ENCODE measurements at regions not wholly inside any gene's neighbourhood (a gene's known extent, or its start where the extent isn't known, plus 50 kb on each side); places are given as distances from the start of the nearest gene placed in this dataset.
A peak's percentile ranks its signal among the peaks of the same experiment; 100 is the strongest.

DNA sequence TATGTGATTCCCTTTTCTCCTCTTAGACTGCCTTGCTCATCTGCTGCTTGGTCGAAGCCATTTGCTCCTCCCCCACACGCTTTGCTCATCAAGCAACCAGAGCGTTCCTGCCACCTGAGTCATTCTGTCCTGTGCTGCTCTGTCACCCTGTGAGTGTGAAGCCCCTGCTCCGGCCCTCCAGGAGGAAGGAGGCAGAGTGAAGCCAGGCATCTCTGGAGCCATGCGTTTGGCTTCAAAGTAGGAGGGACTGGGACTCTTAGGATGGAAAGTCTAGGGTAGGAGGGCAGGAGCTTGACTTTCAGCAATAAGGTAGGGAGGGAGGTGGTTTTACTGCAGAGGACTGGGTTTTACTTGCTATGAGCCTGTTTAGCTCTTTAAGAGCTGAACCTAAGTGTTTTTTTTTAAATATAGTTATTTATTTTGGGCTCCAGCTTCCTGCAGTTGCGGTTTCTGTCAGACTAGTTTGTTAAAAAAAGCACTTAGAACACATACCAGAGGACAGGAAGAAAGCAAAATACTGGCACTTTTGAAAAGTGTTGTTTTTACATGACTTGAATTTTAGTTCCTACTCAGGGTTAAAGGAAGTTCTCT is 63.6 kb downstream of the SPINK2 start:
- peak in 4 of 5 experiments; percentile 6 to 92 (median 49) for DNase-seq

DNA sequence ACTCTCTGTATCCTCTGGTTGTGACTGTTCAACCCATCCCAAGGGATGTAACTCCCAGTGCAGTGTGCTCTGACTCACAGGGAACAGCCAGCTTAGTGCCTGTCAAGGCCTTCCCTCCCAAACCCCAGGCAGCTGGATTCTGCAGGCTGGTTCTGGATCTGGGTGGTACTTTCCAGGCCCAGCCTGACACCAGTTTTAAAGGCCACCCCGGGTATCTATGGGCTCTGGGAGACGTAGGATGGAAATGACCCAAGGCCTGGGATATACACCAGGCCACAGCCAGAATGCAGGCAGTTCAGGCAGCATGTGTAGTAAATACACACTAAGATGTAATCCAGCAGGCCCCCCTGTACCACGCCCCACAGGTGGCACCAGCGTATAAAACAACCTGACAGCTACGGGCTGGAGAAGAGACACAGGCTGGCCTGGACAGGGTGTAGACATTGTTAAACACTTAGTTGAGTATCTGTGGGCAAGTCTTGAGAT is 64.2 kb downstream of the SPINK2 start:
- DNase-seq: no peak

DNA sequence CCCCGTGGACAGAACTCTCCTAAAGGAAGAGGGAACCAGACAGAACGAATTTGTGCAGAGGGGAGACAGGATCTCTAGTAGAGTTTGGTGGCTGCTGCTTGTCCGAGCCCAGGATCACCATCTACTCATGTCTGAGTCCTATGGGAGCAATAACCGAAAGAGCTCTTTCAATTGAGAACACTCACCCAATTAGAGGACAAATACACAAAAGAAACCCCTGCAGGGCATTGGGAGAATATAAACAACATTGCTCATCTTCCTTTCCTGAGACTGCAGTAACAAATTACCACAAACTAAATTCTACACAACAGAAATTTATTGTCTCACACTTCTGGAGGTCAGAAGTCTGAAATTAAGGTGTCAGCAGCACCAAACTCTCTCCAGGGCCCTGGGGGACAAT is 65.6 kb downstream of the SPINK2 start:
- no peak for DNase-seq

DNA sequence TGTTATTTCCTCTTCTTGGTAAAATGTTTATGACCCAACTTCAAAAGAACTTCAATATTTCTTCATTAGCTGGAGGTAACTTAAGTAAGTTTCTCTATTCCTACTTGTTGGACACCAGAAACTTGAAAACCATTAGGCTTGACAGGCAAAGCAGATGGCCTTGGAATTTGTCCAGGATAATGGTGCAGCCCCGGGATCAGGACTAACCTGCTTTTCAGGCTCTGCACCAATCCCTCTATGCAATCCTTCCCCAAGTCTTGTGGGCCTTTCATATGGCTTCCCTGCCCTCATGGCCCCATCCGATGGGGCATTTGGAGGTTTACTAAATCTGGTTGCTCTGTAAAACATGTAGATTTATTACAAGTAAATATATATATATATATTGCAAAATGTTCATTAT is 68.5 kb downstream of the SPINK2 start:
- DNase-seq: no peak

DNA sequence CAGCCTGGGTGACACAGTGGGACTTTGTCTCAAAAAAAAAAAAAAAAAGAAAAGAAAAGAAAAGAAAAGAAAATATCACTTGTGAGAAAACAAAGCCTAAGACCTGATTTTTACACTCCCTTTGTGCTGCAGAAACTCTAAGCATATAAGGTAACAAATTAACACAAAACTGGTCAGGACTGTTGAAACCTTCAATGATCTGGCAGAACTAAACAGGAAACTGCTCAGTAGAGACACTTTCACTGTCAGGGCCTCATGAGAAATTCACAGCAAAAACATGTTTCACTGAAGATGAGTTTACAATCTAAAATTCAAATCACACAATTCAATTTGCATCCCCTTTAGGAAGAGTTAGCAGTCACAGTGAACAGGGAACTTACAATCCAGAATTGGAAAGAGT is 69.1 kb upstream of the HOPX start:
- peak in 1 of 5 experiments; percentile 19 for DNase-seq

DNA sequence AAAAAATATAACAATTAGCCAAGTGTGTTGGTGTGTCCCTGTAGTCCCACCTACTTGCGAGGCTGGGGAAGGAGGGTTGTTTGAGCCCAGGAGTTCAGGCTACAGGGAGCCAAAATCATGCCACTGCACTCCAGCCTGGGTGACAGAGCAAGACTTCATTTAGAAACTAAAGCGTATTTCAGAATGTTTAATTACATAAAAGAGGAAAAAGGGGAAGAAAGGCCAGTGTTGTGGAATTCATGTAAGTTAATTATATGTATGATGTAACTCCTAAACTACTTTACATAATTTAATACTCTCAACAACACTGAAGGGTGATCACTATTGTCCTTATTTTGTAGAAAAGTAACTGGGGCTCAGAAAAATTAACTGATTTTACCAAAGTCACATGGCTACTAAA is 67.2 kb upstream of the HOPX start:
- no peak for DNase-seq

DNA sequence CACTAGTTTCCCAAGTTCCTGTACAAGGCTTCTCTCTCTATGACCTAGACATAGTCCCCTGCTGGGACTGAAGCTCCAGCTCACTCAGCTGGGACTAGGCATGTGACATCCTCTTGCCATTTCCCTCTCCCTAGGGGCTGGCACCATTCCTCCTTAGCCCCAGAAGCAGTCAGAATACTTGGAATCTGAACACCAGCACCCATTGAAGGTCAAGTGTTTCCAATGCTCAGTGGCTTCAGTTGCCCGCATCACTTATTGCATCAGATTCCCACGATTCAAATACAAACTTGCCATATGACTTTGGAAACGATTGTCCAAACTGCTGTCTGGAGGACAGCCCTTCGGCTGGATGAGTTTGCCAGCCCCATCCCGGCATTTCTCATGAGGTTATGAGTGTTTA is 65.5 kb upstream of the HOPX start:
- DNase-seq: no peak

DNA sequence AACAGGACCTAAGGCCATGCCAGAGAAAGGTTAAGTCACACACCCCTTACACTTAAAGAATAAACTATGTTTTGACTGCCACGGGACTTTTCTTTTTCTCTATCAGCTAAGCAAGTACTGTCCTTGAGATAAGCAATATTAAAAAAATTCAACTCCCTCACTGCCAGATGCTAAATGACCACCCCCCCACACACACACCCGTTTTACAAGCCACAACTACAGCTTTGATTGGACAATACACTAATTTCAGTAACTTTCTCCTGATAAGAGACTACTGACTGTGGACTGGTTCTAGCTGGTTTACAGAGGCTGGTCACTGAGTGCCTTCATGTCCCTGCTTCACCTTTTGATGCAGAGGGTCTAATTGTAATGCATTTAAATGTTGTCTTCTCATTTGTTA is 63.9 kb upstream of the HOPX start:
- no peak for DNase-seq

DNA sequence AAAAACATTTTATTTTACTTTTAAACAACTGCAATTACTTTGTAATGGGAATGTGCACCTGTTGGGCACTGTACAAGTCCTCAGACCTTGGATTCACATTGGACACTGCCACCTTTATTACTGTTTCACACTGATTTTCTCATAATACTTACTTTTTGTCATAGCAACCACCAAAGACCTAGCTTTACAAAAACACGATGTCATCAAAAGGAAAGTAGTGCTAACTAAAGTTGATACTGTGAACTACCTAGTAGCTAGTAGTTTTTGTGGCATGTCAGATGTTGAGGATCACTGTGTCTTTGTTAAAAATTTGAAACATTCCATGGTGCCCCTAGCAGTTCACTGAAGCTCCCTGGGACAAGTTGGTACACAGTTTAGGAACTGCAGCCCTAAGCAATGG is 62.9 kb upstream of the HOPX start:
- no peak for DNase-seq

DNA sequence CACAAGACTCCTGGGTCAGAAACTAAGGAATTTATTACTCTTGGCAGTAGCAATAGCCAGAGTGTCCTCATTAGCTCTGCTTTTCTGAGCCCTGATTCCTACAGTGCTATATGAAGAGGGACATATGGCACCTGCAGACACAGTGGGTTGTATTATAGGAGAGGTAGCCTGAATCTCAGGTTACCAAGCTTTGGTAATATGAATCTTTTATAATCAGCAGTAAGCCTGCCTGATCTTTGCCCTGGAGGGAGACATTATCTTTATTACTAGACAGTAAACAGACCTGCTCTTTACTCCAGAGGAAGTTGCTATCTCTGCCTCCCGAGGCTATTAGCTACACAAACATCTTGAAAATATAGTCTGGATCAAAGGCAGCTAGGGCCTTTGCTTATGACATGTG is 62.5 kb upstream of the HOPX start:
- DNase-seq: no peak

DNA sequence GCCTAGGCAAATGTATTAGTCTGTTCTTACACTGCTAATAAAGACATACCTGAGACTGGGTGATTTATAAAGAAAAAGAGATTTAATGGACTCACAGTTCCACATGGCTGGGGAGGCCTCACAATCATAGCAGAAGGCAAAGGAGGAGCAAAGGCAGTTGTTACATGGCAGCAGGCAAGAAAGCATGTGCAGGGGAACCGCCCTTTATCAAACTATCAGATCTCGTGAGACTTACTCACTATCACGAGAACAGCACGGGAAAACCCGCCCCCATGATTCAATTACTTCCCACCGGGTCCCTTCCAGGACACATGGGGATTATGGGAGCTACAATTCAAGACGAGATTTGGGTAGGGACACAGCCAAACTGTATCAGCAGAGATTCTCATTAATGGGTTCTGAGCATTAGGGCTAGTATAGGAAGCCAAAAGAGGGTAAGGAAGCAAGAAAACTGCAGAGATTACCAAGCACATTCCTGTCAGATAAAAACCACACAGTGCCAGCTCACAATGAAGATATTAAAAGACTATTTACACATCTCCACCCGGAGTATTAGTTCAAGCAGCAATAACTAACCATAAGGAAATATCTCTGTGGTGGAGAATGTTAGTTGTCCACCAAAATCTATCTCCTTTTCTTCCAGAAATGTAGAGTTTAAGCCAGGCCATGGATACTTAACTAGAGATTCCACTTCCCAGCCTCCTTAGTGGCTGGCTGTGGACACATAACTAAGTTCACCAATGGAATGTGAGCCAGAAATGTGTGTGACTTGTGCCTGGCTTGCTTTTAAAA is 61.2 kb upstream of the HOPX start:
- no peak for DNase-seq

DNA sequence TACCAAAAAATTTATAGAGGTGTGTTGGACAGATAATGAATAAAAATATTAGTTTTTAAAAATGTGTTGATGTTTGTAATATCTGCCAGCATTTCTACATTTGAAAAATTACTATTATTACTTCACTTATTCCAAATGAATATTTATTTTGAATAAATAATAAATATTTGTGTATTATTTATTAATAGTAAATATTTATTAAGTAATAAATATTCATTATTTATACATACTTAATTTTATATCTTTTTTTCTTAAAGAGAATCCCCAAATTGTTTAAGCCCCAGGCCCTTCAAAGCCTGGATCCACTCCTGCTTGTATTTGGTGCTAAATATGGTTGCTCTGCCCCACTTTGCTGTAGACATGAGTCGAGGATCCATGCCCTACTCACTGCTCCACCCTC is 60.5 kb upstream of the HOPX start:
- DNase-seq: no peak

DNA sequence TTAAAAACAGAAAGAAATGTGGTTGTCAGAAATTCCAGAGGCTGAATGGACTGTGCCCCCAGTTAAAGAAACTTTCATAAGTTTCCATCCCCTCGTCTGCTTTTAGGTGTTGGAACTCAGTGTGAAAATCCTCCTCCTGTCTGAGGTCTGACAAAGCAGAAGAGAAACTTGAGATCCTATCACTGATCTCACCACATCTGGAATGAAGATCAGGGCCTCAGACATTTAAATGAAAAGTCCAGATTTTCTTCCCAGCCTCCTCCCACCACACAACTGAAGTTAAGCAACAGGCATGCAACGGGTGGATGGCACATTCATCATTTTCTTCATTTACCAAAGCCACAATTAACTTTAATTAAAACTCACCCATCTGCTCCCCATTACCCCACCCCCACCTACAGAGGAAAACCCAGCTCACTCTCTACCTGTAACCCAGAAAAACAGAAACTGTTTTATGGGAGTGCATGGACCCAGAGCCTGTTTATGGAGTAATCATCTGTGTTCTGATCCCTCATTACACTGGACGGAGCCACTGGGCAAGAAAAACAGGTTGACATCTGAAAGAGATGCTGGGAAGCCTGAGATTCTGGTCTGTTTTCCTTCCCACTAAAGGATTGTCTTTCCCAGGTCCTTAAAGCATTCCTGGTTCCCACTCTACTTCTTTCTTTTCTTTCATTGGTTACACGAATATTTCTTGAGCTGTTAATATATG is 58.1 kb upstream of the HOPX start:
- DNase-seq: no peak

DNA sequence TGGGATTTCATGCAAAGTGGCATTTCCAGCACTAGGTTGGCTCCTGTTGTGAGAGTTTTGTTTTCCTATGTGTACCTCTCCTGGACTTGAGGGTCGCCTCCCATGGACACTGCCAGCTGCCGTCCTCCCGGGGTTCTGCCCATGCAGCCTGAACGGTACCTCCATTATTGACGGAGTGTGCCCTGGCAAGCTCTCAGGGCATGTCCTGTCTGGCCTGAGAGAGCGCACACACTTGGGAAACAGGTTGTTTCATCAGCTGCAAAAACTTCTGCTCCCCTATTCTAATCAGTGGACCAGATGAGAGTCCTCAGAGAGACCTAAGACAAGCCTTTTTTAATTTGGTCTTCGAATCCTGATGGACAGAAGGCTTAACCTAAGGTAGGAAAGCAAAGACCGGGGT is 56.6 kb upstream of the HOPX start:
- DNase-seq: no peak

DNA sequence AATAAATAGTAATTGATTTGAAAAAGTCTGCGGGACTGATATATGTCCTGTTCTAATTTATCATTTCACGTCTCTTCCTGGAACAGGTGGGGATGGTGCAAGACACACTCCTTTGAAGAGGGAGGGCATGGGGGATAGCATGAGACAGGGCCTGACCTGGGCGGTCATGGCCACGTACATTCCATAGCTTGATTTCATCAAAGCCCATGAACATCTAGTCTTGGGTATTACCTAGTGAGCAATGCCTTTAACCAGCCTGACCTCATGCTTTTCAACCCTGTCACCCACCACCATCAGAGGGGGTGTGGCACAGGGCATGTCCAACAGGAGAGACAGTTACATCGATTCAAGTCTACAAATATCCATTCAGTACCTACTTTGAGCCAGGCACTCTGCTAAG is 52.3 kb upstream of the HOPX start:
- no peak for DNase-seq

DNA sequence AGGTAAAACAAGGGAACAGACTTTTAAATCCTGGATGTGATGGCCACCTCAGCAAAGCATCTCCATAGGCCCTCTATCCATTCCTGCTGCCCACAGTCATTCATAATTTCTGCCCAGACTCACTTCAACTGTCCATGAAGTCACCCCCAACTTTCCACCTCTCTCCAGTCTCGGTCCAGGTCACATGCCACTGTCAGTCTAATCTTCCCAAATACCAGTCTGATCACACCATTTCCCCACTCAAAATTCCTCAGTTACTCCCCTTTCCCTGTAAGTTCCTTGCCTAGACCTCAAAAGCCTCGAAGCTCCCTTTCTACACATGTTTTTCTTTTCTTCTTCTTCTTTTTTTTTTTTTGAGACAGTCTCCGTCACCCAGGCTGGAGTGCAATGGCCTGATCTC is 51.2 kb upstream of the HOPX start:
- DNase-seq: no peak

DNA sequence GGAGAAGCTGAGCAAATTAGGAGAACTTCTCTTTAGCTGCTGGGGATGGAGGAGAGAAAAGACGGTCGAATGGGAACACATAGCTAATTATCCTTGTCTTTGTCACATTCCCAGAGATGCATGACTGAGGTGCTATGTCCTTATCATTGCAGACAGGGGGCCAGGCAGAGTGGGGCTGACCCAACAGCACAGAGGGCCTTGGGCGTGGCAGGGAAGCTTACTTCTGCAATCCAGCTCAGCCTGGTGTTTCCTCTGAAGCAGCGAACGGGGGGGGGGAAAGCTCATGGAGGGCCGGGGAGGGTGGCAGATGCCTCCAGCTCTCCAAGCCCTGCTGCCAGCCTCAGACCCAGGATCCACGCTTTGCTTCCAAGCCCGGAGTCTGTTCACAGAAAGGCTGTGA is 50.8 kb upstream of the HOPX start:
- DNase-seq: no peak

All from T-helper 2 cell (primary cell).